ENCODE measurements at regions not wholly inside any gene's neighbourhood (a gene's known extent, or its start where the extent isn't known, plus 50 kb on each side); places are given as distances from the start of the nearest gene placed in this dataset.

GRCh38 chr9:89798547-89799120 is 193.8 kb downstream of the GADD45G start:
- no peak for DNase-seq

GRCh38 chr9:89799221-89799620 is 194.4 kb downstream of the GADD45G start:
- no peak for DNase-seq

- DNase-seq: no peak
Observed at GRCh38 chr9:89799766-89800165, 195.0 kb downstream of the GADD45G start.

GRCh38 chr9:89801341-89801740 is 196.5 kb downstream of the GADD45G start:
- no peak for DNase-seq

- no peak for DNase-seq
Observed at GRCh38 chr9:89801742-89802670, 197.2 kb downstream of the GADD45G start.

GRCh38 chr9:89802781-89803355 is 198.1 kb downstream of the GADD45G start:
- DNase-seq: no peak

GRCh38 chr9:89803403-89803802 is 198.6 kb downstream of the GADD45G start:
- no peak for DNase-seq

GRCh38 chr9:89804766-89805531 is 200.1 kb downstream of the GADD45G start:
- no peak for DNase-seq

- no peak for DNase-seq
Observed at GRCh38 chr9:89805571-89806292, 200.9 kb downstream of the GADD45G start.

- DNase-seq: no peak
Observed at GRCh38 chr9:89806371-89807100, 201.7 kb downstream of the GADD45G start.

GRCh38 chr9:89807101-89807395 is 202.2 kb downstream of the GADD45G start:
- no peak for DNase-seq

GRCh38 chr9:89807682-89808075 is 202.9 kb downstream of the GADD45G start:
- DNase-seq: no peak

GRCh38 chr9:89808076-89808755 is 203.4 kb downstream of the GADD45G start:
- DNase-seq: no peak

GRCh38 chr9:89808756-89809181 is 204.0 kb downstream of the GADD45G start:
- DNase-seq: no peak

GRCh38 chr9:89810431-89810830 is 205.6 kb downstream of the GADD45G start:
- no peak for DNase-seq

GRCh38 chr9:89811356-89811755 is 206.5 kb downstream of the GADD45G start:
- no peak for DNase-seq

- no peak for DNase-seq
Observed at GRCh38 chr9:89811886-89812450, 207.2 kb downstream of the GADD45G start.

GRCh38 chr9:89812556-89813181 is 207.9 kb downstream of the GADD45G start:
- no peak for DNase-seq

- DNase-seq: no peak
Observed at GRCh38 chr9:89813482-89813881, 208.7 kb downstream of the GADD45G start.

GRCh38 chr9:89814340-89815040 is 209.7 kb downstream of the GADD45G start:
- no peak for DNase-seq
